SU-DHL-6 (cell line): ENCODE measurements at regions not wholly inside any gene's neighbourhood (a gene's known extent, or its start where the extent isn't known, plus 50 kb on each side); places are given as distances from the start of the nearest gene placed in this dataset.

Experiments used
- CTCF ChIP-seq: fragments of 200-600 bp; sonication (generic); IDR thresholded peaks from one replicate; pipeline ENCODE4 v1.5.1; 2017; ENCODE audit warnings: antibody characterized with exemption, mild to moderate bottlenecking, low read length, moderate library complexity; ENCODE audit not compliant: insufficient read depth, poor library complexity, severe bottlenecking
- EZH2phosphoT487 ChIP-seq: fragments of 200-600 bp; sonication (generic), shearing (Covaris generic); conservative IDR thresholded peaks from 2 replicates; pipeline ENCODE4 v1.6.1; 2018; ENCODE audit warnings: mild to moderate bottlenecking, antibody characterized with exemption, low read length, moderate library complexity, mixed read lengths

GRCh38 chr14:97033556-97034081, 236.4 kb downstream of the VRK1 start:
- TF ChIP-seq EZH2phosphoT487 = no peak
- TF ChIP-seq CTCF = no peak
